Activated T-helper 1 cell treated with anti-CD3 and anti-CD28 coated beads, Interleukin-12 subunit alpha, Interleukin-12 subunit beta, Interleukin-2, Interleukin-4 antibody, amounts not matched to agents 30 ng/mL and 10 ng/mL and 1 ng/mL, durations not matched to agents 14 hours and 24 hours and 36 hours (primary cell): ENCODE measurements at regions not wholly inside any gene's neighbourhood (a gene's known extent, or its start where the extent isn't known, plus 50 kb on each side); places are given as distances from the start of the nearest gene placed in this dataset.

Experiments used
- DNase-seq: peaks from one replicate; pipeline ENCODE4 v3.0.0; 2021; ENCODE audit warnings: low spot score
- H3K27ac Mint-ChIP-seq: one replicate; pipeline ENCODE4 v1.8.0; 2021; ENCODE audit warnings: mild to moderate bottlenecking, mixed read lengths
- H3K27me3 Mint-ChIP-seq: one replicate; pipeline ENCODE4 v1.8.0; 2022; ENCODE audit warnings: mild to moderate bottlenecking, moderate library complexity, mixed read lengths; ENCODE audit not compliant: insufficient read depth
- H3K36me3 Mint-ChIP-seq: one replicate; pipeline ENCODE4 v1.8.0; 2021; ENCODE audit warnings: low read depth, mixed read lengths
- H3K4me1 Mint-ChIP-seq: one replicate; pipeline ENCODE4 v1.8.0; 2021; ENCODE audit warnings: low read depth, mixed read lengths
- H3K4me3 Mint-ChIP-seq: one replicate; pipeline ENCODE4 v1.8.0; 2021; ENCODE audit warnings: mild to moderate bottlenecking, moderate library complexity, mixed read lengths
- H3K9me3 Mint-ChIP-seq: one replicate; pipeline ENCODE4 v1.8.0; 2021; ENCODE audit warnings: mixed read lengths
- intact Hi-C: fragments of 100-400 bp; cut with micrococcal nuclease; formaldehyde crosslinking; loops from one replicate; pipeline ENCODE4 v1.15.1; 2024

- intact Hi-C loops, result no loop called here
- Mint-ChIP-seq H3K4me1 (no peaks in the 10 kb centered on the region), H3K4me3 (no peak overlapping the region), H3K36me3 (no peaks in the 10 kb centered on the region), H3K27me3 (no peaks in the 10 kb centered on the region), H3K9me3 (peaks cover 17% of the 10 kb centered on the region), H3K27ac (no peak overlapping the region)
- DNase-seq, result no peak
Measured at GRCh38 chr18:78561757-78562510, 417.7 kb upstream of the SALL3 start.

- H3K36me3 Mint-ChIP-seq, result no peaks in the 10 kb centered on the region
- intact Hi-C loops, result no loop called here
- H3K27ac Mint-ChIP-seq, result no peak overlapping the region
- no peaks in the 10 kb centered on the region for H3K27me3 Mint-ChIP-seq
- H3K4me3 Mint-ChIP-seq, result no peak overlapping the region
- peaks cover 23% of the 10 kb centered on the region for H3K9me3 Mint-ChIP-seq
- no peaks in the 10 kb centered on the region for H3K4me1 Mint-ChIP-seq
- no peak for DNase-seq
Measured at GRCh38 chr18:78562531-78562961, 417.1 kb upstream of the SALL3 start.

- Mint-ChIP-seq H3K4me1 (no peaks in the 10 kb centered on the region), H3K9me3 (peaks cover 23% of the 10 kb centered on the region), H3K27me3 (no peaks in the 10 kb centered on the region), H3K27ac (no peak overlapping the region), H3K4me3 (no peak overlapping the region), H3K36me3 (no peaks in the 10 kb centered on the region)
- no peak for DNase-seq
- intact Hi-C loops, result no loop called here
Measured at GRCh38 chr18:78563110-78563509, 416.5 kb upstream of the SALL3 start.

- Mint-ChIP-seq H3K9me3 (peaks cover 23% of the 10 kb centered on the region), H3K36me3 (no peaks in the 10 kb centered on the region), H3K4me3 (no peak overlapping the region), H3K27me3 (no peaks in the 10 kb centered on the region), H3K4me1 (no peaks in the 10 kb centered on the region), H3K27ac (no peak overlapping the region)
- intact Hi-C loops, result no loop called here
- no peak for DNase-seq
Measured at GRCh38 chr18:78564030-78564429, 415.6 kb upstream of the SALL3 start.

- Mint-ChIP-seq H3K27me3 (no peaks in the 10 kb centered on the region), H3K27ac (no peak overlapping the region), H3K4me1 (no peaks in the 10 kb centered on the region), H3K36me3 (no peaks in the 10 kb centered on the region), H3K4me3 (no peak overlapping the region), H3K9me3 (peaks cover 27% of the 10 kb centered on the region)
- no peak for DNase-seq
- intact Hi-C loops, result no loop called here
Measured at GRCh38 chr18:78564518-78564917, 415.1 kb upstream of the SALL3 start.

GRCh38 chr18:78565240-78565639, 414.4 kb upstream of the SALL3 start:
- H3K9me3 Mint-ChIP-seq, result peaks cover 31% of the 10 kb centered on the region

GRCh38 chr18:78566065-78566464, 413.6 kb upstream of the SALL3 start:
- H3K36me3 Mint-ChIP-seq, result no peaks in the 10 kb centered on the region
- H3K4me3 Mint-ChIP-seq, result no peak overlapping the region
- no peaks in the 10 kb centered on the region for H3K27me3 Mint-ChIP-seq
- H3K27ac Mint-ChIP-seq, result no peak overlapping the region
- intact Hi-C loops, result no loop called here
- H3K9me3 Mint-ChIP-seq, result peaks cover 31% of the 10 kb centered on the region
- H3K4me1 Mint-ChIP-seq, result no peaks in the 10 kb centered on the region
- DNase-seq, result no peak

More at GRCh38 chr18:78565240-78565639, 414.4 kb upstream of the SALL3 start:
- no peak overlapping the region for H3K27ac Mint-ChIP-seq
- intact Hi-C loops, result no loop called here
- no peaks in the 10 kb centered on the region for H3K36me3 Mint-ChIP-seq
- DNase-seq, result no peak
- no peaks in the 10 kb centered on the region for H3K27me3 Mint-ChIP-seq
- no peaks in the 10 kb centered on the region for H3K4me1 Mint-ChIP-seq
- H3K4me3 Mint-ChIP-seq, result no peak overlapping the region

- Mint-ChIP-seq H3K27ac (no peak overlapping the region), H3K4me1 (no peaks in the 10 kb centered on the region), H3K36me3 (no peaks in the 10 kb centered on the region), H3K4me3 (no peak overlapping the region), H3K27me3 (no peaks in the 10 kb centered on the region), H3K9me3 (peaks cover 35% of the 10 kb centered on the region)
- intact Hi-C loops, result no loop called here
- DNase-seq, result no peak
Measured at GRCh38 chr18:78566720-78567119, 412.9 kb upstream of the SALL3 start.

- peaks cover 40% of the 10 kb centered on the region for H3K9me3 Mint-ChIP-seq
Measured at GRCh38 chr18:78571063-78571785, 408.4 kb upstream of the SALL3 start.

GRCh38 chr18:78571831-78572347, 407.7 kb upstream of the SALL3 start:
- no peaks in the 10 kb centered on the region for H3K4me1 Mint-ChIP-seq
- intact Hi-C loops, result no loop called here
- DNase-seq, result no peak
- H3K27me3 Mint-ChIP-seq, result no peaks in the 10 kb centered on the region
- H3K9me3 Mint-ChIP-seq, result peaks cover 43% of the 10 kb centered on the region
- no peak overlapping the region for H3K4me3 Mint-ChIP-seq
- H3K36me3 Mint-ChIP-seq, result no peaks in the 10 kb centered on the region
- H3K27ac Mint-ChIP-seq, result no peak overlapping the region

More at GRCh38 chr18:78571063-78571785, 408.4 kb upstream of the SALL3 start:
- Mint-ChIP-seq H3K27ac (no peak overlapping the region), H3K4me3 (no peak overlapping the region), H3K36me3 (no peaks in the 10 kb centered on the region), H3K27me3 (no peaks in the 10 kb centered on the region), H3K4me1 (no peaks in the 10 kb centered on the region)
- intact Hi-C loops, result no loop called here
- no peak for DNase-seq

- Mint-ChIP-seq H3K9me3 (peaks cover 36% of the 10 kb centered on the region), H3K36me3 (no peaks in the 10 kb centered on the region), H3K4me3 (no peak overlapping the region), H3K27ac (no peak overlapping the region), H3K27me3 (no peaks in the 10 kb centered on the region), H3K4me1 (no peaks in the 10 kb centered on the region)
- DNase-seq, result no peak
- intact Hi-C loops, result no loop called here
Measured at GRCh38 chr18:78573773-78574172, 405.8 kb upstream of the SALL3 start.

- intact Hi-C loops, result no loop called here
- H3K4me1 Mint-ChIP-seq, result no peaks in the 10 kb centered on the region
- H3K4me3 Mint-ChIP-seq, result no peak overlapping the region
- H3K9me3 Mint-ChIP-seq, result peaks cover 23% of the 10 kb centered on the region
- H3K27me3 Mint-ChIP-seq, result no peaks in the 10 kb centered on the region
- H3K27ac Mint-ChIP-seq, result no peak overlapping the region
- H3K36me3 Mint-ChIP-seq, result no peaks in the 10 kb centered on the region
- no peak for DNase-seq
Measured at GRCh38 chr18:78576967-78577366, 402.7 kb upstream of the SALL3 start.

GRCh38 chr18:78579449-78579848, 400.2 kb upstream of the SALL3 start:
- Mint-ChIP-seq H3K4me1 (no peaks in the 10 kb centered on the region), H3K36me3 (no peaks in the 10 kb centered on the region), H3K4me3 (no peak overlapping the region), H3K9me3 (peaks cover 16% of the 10 kb centered on the region), H3K27me3 (no peaks in the 10 kb centered on the region), H3K27ac (no peak overlapping the region)
- no peak for DNase-seq
- intact Hi-C loops, result no loop called here
